Karpas-422 (cell line): ENCODE measurements at regions not wholly inside any gene's neighbourhood (a gene's known extent, or its start where the extent isn't known, plus 50 kb on each side); places are given as distances from the start of the nearest gene placed in this dataset.

Experiments used
- DNase-seq: peaks from one replicate; pipeline ENCODE4 v3.0.0-alpha.2; 2015
- H2AFZ ChIP-seq: fragments of 200-600 bp; sonication (generic); 2 replicates; pipeline ENCODE4 v1.6.1; 2014; ENCODE audit warnings: antibody characterized with exemption, low read length, mixed read lengths
- H3K27ac ChIP-seq: fragments of 200-600 bp; sonication (generic); 2 replicates; pipeline ENCODE4 v1.5.1; 2014; ENCODE audit warnings: mild to moderate bottlenecking, low read length, moderate library complexity
- H3K27me3 ChIP-seq: fragments of 200-600 bp; sonication (generic); 2 replicates; pipeline ENCODE4 v1.6.1; 2014; ENCODE audit warnings: low read length, mixed read lengths
- H3K36me3 ChIP-seq: fragments of 200-600 bp; sonication (generic); 2 replicates; pipeline ENCODE4 v1.6.1; 2014; ENCODE audit warnings: low read length, mixed read lengths; ENCODE audit not compliant: insufficient read depth
- H3K4me1 ChIP-seq: fragments of 200-600 bp; sonication (generic); 2 replicates; pipeline ENCODE4 v1.6.1; 2014; ENCODE audit warnings: mild to moderate bottlenecking, low read length, mixed read lengths
- H3K4me2 ChIP-seq: fragments of 200-600 bp; sonication (generic); 2 replicates; pipeline ENCODE4 v1.6.1; 2014; ENCODE audit warnings: low read length, low read depth, mild to moderate bottlenecking; ENCODE audit not compliant: poor library complexity, severe bottlenecking
- H3K4me3 ChIP-seq: fragments of 200-600 bp; sonication (generic); 2 replicates; pipeline ENCODE4 v1.5.1; 2014; ENCODE audit warnings: mild to moderate bottlenecking, antibody characterized with exemption, low read length, mixed read lengths
- H3K79me2 ChIP-seq: fragments of 200-600 bp; sonication (generic); 2 replicates; pipeline ENCODE4 v1.6.1; 2014; ENCODE audit warnings: mild to moderate bottlenecking, low read length, mixed read lengths
- H3K9ac ChIP-seq: fragments of 200-600 bp; sonication (generic); 2 replicates; pipeline ENCODE4 v1.6.0; 2014; ENCODE audit warnings: low read length
- H3K9me2 ChIP-seq: fragments of 200-600 bp; sonication (generic), shearing (Covaris generic); replicated peaks from 2 replicates; pipeline ENCODE4 v1.6.0; 2014; ENCODE audit warnings: mild to moderate bottlenecking, low read length, moderate library complexity; ENCODE audit not compliant: insufficient read depth
- H3K9me3 ChIP-seq: fragments of 300-700, 200-600 bp; sonication (generic); 2 replicates; pipeline ENCODE4 v1.6.1; 2014; ENCODE audit warnings: low read length, mixed read lengths
- H4K20me1 ChIP-seq: fragments of 200-600 bp; sonication (generic); 2 replicates; pipeline ENCODE4 v1.6.1; 2014; ENCODE audit warnings: mild to moderate bottlenecking, antibody characterized with exemption, low read length, low read depth; ENCODE audit not compliant: insufficient read depth

GRCh38 chr5:14986413-14986812 lies 114.8 kb upstream of the ANKH start:
- Histone ChIP-seq H3K79me2 (no peaks in the 10 kb centered on the region), H3K9me3 (peaks cover under 1% of the 10 kb centered on the region; the same call in 1 of the 2 replicates), H3K4me1 (no peaks in the 10 kb centered on the region), H3K9me2 (no peaks in the 10 kb centered on the region), H3K4me2 (no peak overlapping the region), H2AFZ (no peak overlapping the region), H4K20me1 (no peaks in the 10 kb centered on the region), H3K27ac (no peak overlapping the region), H3K4me3 (no peak overlapping the region), H3K36me3 (no peaks in the 10 kb centered on the region), H3K9ac (no peak overlapping the region), H3K27me3 (no peaks in the 10 kb centered on the region)
- DNase-seq = no peak

- no peak for DNase-seq
- Histone ChIP-seq H3K9ac (no peak overlapping the region), H3K4me1 (no peaks in the 10 kb centered on the region), H3K27me3 (no peaks in the 10 kb centered on the region), H3K9me3 (peaks cover 4% of the 10 kb centered on the region; the same call in 1 of the 2 replicates), H2AFZ (no peak overlapping the region), H3K36me3 (no peaks in the 10 kb centered on the region), H3K79me2 (no peaks in the 10 kb centered on the region), H3K9me2 (no peaks in the 10 kb centered on the region), H4K20me1 (no peaks in the 10 kb centered on the region), H3K27ac (no peak overlapping the region), H3K4me2 (no peak overlapping the region), H3K4me3 (no peak overlapping the region)
These were observed 112.3 kb upstream of the ANKH start for GRCh38 chr5:14983666-14984441.

- Histone ChIP-seq H4K20me1 (no peaks in the 10 kb centered on the region), H3K9me3 (peaks cover 4% of the 10 kb centered on the region; the same call in 1 of the 2 replicates), H3K4me2 (no peak overlapping the region), H3K4me1 (no peaks in the 10 kb centered on the region), H3K9ac (no peak overlapping the region), H3K9me2 (no peaks in the 10 kb centered on the region), H3K36me3 (no peaks in the 10 kb centered on the region), H2AFZ (no peak overlapping the region), H3K79me2 (no peaks in the 10 kb centered on the region), H3K27me3 (no peaks in the 10 kb centered on the region), H3K4me3 (no peak overlapping the region), H3K27ac (no peak overlapping the region)
- no peak for DNase-seq
These were observed 109.1 kb upstream of the ANKH start for GRCh38 chr5:14980698-14981097.

- Histone ChIP-seq H3K27me3 (no peaks in the 10 kb centered on the region), H3K36me3 (no peaks in the 10 kb centered on the region), H3K9ac (no peak overlapping the region), H3K9me2 (no peaks in the 10 kb centered on the region), H3K79me2 (no peaks in the 10 kb centered on the region), H3K4me2 (no peak overlapping the region), H3K27ac (no peak overlapping the region), H4K20me1 (no peaks in the 10 kb centered on the region), H3K4me1 (no peaks in the 10 kb centered on the region), H3K4me3 (no peak overlapping the region), H3K9me3 (peaks cover 4% of the 10 kb centered on the region; the same call in 1 of the 2 replicates), H2AFZ (no peak overlapping the region)
- no peak for DNase-seq
These were observed 105.6 kb upstream of the ANKH start for GRCh38 chr5:14977058-14977685.

GRCh38 chr5:14976486-14976885 lies 104.9 kb upstream of the ANKH start:
- Histone ChIP-seq H3K9me2 (no peaks in the 10 kb centered on the region), H3K4me1 (no peaks in the 10 kb centered on the region), H3K27ac (no peak overlapping the region), H3K4me3 (no peak overlapping the region), H3K27me3 (no peaks in the 10 kb centered on the region), H4K20me1 (no peaks in the 10 kb centered on the region), H2AFZ (no peak overlapping the region), H3K9me3 (peaks cover 4% of the 10 kb centered on the region; the same call in 1 of the 2 replicates), H3K9ac (no peak overlapping the region), H3K79me2 (no peaks in the 10 kb centered on the region), H3K4me2 (no peak overlapping the region), H3K36me3 (no peaks in the 10 kb centered on the region)
- DNase-seq = no peak

GRCh38 chr5:14971873-14972272 lies 100.3 kb upstream of the ANKH start:
- H3K79me2 ChIP-seq = no peaks in the 10 kb centered on the region
- no peaks in the 10 kb centered on the region for H3K27me3 ChIP-seq
- no peak overlapping the region for H3K9ac ChIP-seq
- no peak for DNase-seq
- no peak overlapping the region for H3K27ac ChIP-seq
- no peak overlapping the region for H2AFZ ChIP-seq
- H3K4me2 ChIP-seq = no peak overlapping the region
- H3K4me1 ChIP-seq = no peaks in the 10 kb centered on the region
- no peaks in the 10 kb centered on the region for H3K9me3 ChIP-seq
- no peaks in the 10 kb centered on the region for H3K36me3 ChIP-seq
- H3K9me2 ChIP-seq = no peaks in the 10 kb centered on the region
- H4K20me1 ChIP-seq = no peaks in the 10 kb centered on the region
- H3K4me3 ChIP-seq = no peak overlapping the region

DNA sequence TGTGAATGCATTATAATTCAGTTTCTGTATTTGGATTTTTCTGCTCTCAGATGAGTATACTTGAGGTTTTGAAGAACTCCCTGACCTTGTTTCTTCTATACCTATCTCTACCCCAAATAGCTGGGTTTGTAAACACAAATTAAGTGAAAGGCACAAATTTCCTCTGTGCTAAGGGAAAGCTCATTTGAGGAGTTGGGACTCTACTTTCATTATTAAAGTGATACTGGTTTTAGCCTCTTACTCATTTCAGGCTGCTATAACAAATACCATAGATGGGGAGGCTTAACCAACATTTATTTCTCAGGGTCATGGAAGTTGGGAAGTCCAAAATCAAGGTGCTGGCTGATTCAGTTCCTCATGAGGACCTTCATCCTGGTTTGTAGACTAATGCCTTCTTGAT lies 97.2 kb upstream of the ANKH start:
- Histone ChIP-seq H3K27ac (no peak overlapping the region), H3K4me3 (no peak overlapping the region), H3K79me2 (no peaks in the 10 kb centered on the region), H3K9me3 (no peaks in the 10 kb centered on the region), H3K9me2 (no peaks in the 10 kb centered on the region), H4K20me1 (no peaks in the 10 kb centered on the region), H3K4me2 (no peak overlapping the region), H3K27me3 (no peaks in the 10 kb centered on the region), H3K9ac (no peak overlapping the region), H3K36me3 (no peaks in the 10 kb centered on the region), H2AFZ (no peak overlapping the region), H3K4me1 (no peaks in the 10 kb centered on the region)
- DNase-seq = no peak

- H3K36me3 ChIP-seq = no peaks in the 10 kb centered on the region
- no peaks in the 10 kb centered on the region for H3K27me3 ChIP-seq
- H2AFZ ChIP-seq = no peak overlapping the region
- no peaks in the 10 kb centered on the region for H3K79me2 ChIP-seq
- no peak overlapping the region for H3K9ac ChIP-seq
- no peak for DNase-seq
- no peak overlapping the region for H3K27ac ChIP-seq
- H3K4me2 ChIP-seq = no peak overlapping the region
- H3K4me1 ChIP-seq = no peaks in the 10 kb centered on the region
- no peak overlapping the region for H3K4me3 ChIP-seq
- no peaks in the 10 kb centered on the region for H3K9me2 ChIP-seq
- H4K20me1 ChIP-seq = no peaks in the 10 kb centered on the region
- no peaks in the 10 kb centered on the region for H3K9me3 ChIP-seq
These were observed 95.6 kb upstream of the ANKH start for GRCh38 chr5:14967166-14967565.
